Transverse colon (tissue), 4 donors: ENCODE measurements at regions not wholly inside any gene's neighbourhood (a gene's known extent, or its start where the extent isn't known, plus 50 kb on each side); places are given as distances from the start of the nearest gene placed in this dataset.

ENCODE experiments used
- DNase-seq: peaks from one replicate; pipeline ENCODE4 v3.0.0-alpha.2; 2019
- H3K27ac ChIP-seq, 4 donors: fragments of 200-600 bp; sonication (generic); 2 replicates each; pipeline ENCODE4 v1.5.1; 2016 to 2018; ENCODE audit warnings: inconsistent platforms in 4 of 4
- H3K27me3 ChIP-seq: fragments of 200-600 bp; sonication (generic); 2 replicates; pipeline ENCODE4 v1.5.1; 2017; ENCODE audit warnings: inconsistent platforms
- H3K36me3 ChIP-seq, 4 donors: fragments of 200-600 bp; sonication (generic); 2 replicates each; pipeline ENCODE4 v1.5.1; 2017 to 2019; ENCODE audit warnings: inconsistent platforms in 4 of 4
- H3K4me1 ChIP-seq, 4 donors: fragments of 200-600 bp; sonication (generic); 2 replicates each; pipeline ENCODE4 v1.5.1; 2017 to 2020; ENCODE audit warnings: inconsistent platforms in 4 of 4
- H3K4me3 ChIP-seq, 4 donors: fragments of 200-600 bp; sonication (generic); 1 replicate in 1 of 4; 2 replicates in 3 of 4; pipeline versions ENCODE4 v1.5.1 to v1.6.1; 2017 to 2019; ENCODE audit warnings: inconsistent platforms in 4 of 4
- H3K9me3 ChIP-seq, 2 donors: fragments of 200-600 bp; sonication (generic); 2 replicates each; pipeline ENCODE4 v1.5.1; 2017 to 2019; ENCODE audit warnings: inconsistent platforms in 2 of 2
- EP300 ChIP-seq: sonication (generic); formaldehyde crosslinking; IDR thresholded peaks from one replicate; pipeline ENCODE4 v1.6.1; 2017; ENCODE audit warnings: antibody characterized with exemption, low read depth
- POLR2A ChIP-seq: fragments of 450-650 bp; IDR thresholded peaks from one replicate; pipeline ENCODE4 v1.6.1; 2016; ENCODE audit warnings: antibody characterized with exemption, mild to moderate bottlenecking, moderate library complexity
- POLR2AphosphoS5 ChIP-seq, 3 donors: sonication (generic); formaldehyde crosslinking; IDR thresholded peaks; one replicate each; pipeline ENCODE4 v1.6.1; 2016; ENCODE audit warnings: antibody characterized with exemption in 3 of 3
- WGBS, 2 donors: methylation state at CpG; one replicate each; pipeline ENCODE4 v1.1.5; 2018; ENCODE audit warnings: low coverage in 1 of 2; 5-methylcytosine and 5-hydroxymethylcytosine counted together
- in situ Hi-C, 4 donors: fragments of 200-750 bp; cut with MboI; loops; one replicate each; pipeline versions ENCODE4 v1.15.0 to v1.15.1; 2017; ENCODE audit warnings: low sequenced_read_pairs in 3 of 4, low pct_ligation_motif_present in 1 of 4, low pct_unique_long_range_greater_than_20kb in 1 of 4
- intact Hi-C: fragments of 100-400 bp; cut with DNase I; formaldehyde crosslinking; loops from one replicate; pipeline ENCODE4 v1.15.1; 2023; ENCODE audit warnings: low total_unique reads
- TF ChIP-seq, protein P1 (sequence below), 5 experiments: fragments of 200-600 bp in 3 of 5; fragments of 450-650 bp in 2 of 5; sonication (generic) in 3 of 5; IDR thresholded peaks; 1 replicate in 2 of 5; 2 replicates in 3 of 5; pipeline ENCODE4 v1.5.1; 2016 to 2017; ENCODE audit warnings: antibody characterized with exemption in 5 of 5, inconsistent platforms in 3 of 5, mild to moderate bottlenecking in 2 of 5, moderate library complexity in 1 of 5

DNA sequence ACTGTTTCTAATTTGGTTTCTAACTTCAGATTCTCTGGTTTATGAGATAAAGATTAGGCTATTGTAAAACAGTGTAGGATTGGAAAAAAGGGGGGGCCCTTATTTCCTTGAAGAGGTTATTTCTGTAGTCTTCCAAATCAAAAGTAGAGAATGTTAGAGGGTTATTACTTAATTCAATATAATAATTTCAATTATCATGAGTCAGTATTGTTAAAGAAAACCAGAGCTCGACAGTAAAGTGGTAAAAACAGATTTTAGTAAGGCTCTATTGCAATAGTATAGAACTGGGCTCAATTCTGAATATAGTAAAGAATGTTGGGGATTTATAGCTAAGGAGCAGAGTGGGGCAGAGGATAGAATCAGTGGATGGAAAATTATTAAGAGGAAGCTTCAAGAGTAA lies 140.0 kb downstream of the TANC2 start:
- H3K27me3 ChIP-seq: no peaks in the 10 kb centered on the region
- H3K27ac ChIP-seq: no peak overlapping the region
- 60 to 82% methylated on average over 1 of the region's 1 CpG for WGBS, 2 donors
- DNase-seq: no peak
- intact Hi-C loops (no loop called here), in situ Hi-C loops (loop anchor here in 1 of 4 donors (25.0 kb wide), 1 partner anchor 106 kb away; no protein-coding TSS in a partner anchor)
- no peaks in the 10 kb centered on the region for H3K4me1 ChIP-seq
- H3K36me3 ChIP-seq: no peaks in the 10 kb centered on the region
- no peaks in the 10 kb centered on the region for H3K9me3 ChIP-seq
- no peak overlapping the region for H3K4me3 ChIP-seq
- TF ChIP-seq POLR2A: no peak

DNA sequence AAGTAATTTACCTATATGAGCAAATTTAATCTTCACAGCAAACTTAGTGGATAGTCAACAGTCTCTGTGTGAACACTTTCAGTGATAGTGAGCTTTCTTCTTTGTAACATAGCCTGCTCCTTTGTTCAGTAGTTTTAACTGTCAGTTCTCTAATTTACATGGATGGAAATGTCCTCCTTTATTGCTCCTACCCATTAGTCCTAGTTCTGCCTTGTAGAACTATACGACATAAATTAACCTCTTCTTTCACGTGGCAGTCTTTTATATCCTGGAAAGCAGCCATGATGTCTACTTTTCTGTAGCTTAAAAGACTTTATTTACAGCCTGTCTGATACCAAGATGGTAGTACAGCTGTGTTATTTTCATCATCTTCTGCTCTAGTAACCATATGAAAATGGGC lies 143.6 kb downstream of the TANC2 start:
- Histone ChIP-seq H3K4me3 (no peak overlapping the region), H3K36me3 (no peaks in the 10 kb centered on the region), H3K27ac (no peak overlapping the region), H3K27me3 (no peaks in the 10 kb centered on the region), H3K4me1 (no peaks in the 10 kb centered on the region), H3K9me3 (no peaks in the 10 kb centered on the region)
- TF ChIP-seq, protein P1, sequence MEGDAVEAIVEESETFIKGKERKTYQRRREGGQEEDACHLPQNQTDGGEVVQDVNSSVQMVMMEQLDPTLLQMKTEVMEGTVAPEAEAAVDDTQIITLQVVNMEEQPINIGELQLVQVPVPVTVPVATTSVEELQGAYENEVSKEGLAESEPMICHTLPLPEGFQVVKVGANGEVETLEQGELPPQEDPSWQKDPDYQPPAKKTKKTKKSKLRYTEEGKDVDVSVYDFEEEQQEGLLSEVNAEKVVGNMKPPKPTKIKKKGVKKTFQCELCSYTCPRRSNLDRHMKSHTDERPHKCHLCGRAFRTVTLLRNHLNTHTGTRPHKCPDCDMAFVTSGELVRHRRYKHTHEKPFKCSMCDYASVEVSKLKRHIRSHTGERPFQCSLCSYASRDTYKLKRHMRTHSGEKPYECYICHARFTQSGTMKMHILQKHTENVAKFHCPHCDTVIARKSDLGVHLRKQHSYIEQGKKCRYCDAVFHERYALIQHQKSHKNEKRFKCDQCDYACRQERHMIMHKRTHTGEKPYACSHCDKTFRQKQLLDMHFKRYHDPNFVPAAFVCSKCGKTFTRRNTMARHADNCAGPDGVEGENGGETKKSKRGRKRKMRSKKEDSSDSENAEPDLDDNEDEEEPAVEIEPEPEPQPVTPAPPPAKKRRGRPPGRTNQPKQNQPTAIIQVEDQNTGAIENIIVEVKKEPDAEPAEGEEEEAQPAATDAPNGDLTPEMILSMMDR (IDR thresholded peaks at IDR 0.05): no peak
- no peak for TF ChIP-seq POLR2AphosphoS5 (IDR thresholded peaks at IDR 0.05)
- TF ChIP-seq POLR2A: no peak
- no peak for TF ChIP-seq EP300
- in situ Hi-C loops (loop anchor here in 1 of 4 donors (25.0 kb wide), 1 partner anchor 103 kb away; no protein-coding TSS in a partner anchor), intact Hi-C loops (no loop called here)
- DNase-seq: no peak
- WGBS, 2 donors: 55 to 80% methylated on average over 1 to 2 of the region's 2 CpGs

DNA sequence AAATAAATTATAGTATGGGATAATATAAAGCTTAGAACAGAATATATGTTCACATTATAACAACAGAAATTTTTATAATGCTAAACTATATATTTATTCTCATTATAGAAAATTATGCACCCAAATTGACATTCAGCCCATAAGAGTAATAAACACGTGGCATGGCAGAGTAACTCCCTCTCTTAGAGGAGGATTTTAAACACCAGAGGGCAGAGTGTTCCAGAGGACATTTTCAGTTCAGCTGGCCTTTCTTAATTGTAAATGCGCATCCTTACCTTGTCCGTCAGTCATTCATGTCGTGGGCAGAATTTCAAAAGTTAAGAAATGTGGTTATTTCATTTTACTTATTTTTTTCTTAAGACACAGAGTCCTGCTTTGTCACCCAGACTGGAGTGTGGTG lies 147.1 kb downstream of the TANC2 start:
- no peak for DNase-seq
- Histone ChIP-seq H3K4me1 (no peaks in the 10 kb centered on the region), H3K4me3 (no peak overlapping the region), H3K36me3 (no peaks in the 10 kb centered on the region), H3K9me3 (no peaks in the 10 kb centered on the region), H3K27me3 (no peaks in the 10 kb centered on the region), H3K27ac (no peak overlapping the region)
- intact Hi-C loops (no loop called here), in situ Hi-C loops (loop anchor here in 1 of 4 donors (25.0 kb wide), 1 partner anchor 99 kb away; no protein-coding TSS in a partner anchor)
- 76 to 84% methylated on average over 4 of the region's 4 CpGs for WGBS, 2 donors
- no peak for TF ChIP-seq POLR2AphosphoS5 (IDR thresholded peaks at IDR 0.05)
- TF ChIP-seq, protein P1 (IDR thresholded peaks at IDR 0.05): peak in 2 of 5 experiments; percentile 14 to 26

DNA sequence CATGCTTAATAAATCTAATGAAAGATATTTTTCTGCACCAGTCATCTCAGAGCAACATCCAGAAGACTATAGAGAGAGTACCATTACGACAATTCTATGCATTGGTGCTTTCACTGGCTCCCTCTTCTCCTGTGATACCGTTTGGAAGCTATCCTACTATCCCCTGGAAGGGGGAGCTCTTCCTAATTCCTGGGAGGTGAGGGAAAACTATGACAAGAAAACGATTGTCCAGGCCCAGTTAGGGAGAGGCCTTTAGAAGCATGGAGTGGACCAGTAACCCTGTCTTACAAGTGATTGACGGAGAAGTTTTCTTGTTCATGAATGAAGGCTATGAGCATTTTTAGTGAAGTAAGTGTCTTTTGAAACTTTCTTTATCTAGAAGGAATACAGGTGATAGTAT lies 150.2 kb downstream of the TANC2 start:
- WGBS, 2 donors: 63 to 69% methylated on average over 4 of the region's 4 CpGs
- no peaks in the 10 kb centered on the region for H3K27me3 ChIP-seq
- H3K4me1 ChIP-seq: no peaks in the 10 kb centered on the region
- in situ Hi-C loops (loop anchor here in 1 of 4 donors (25.0 kb wide), 1 partner anchor 96 kb away; no protein-coding TSS in a partner anchor), intact Hi-C loops (no loop called here)
- no peak overlapping the region for H3K27ac ChIP-seq
- no peaks in the 10 kb centered on the region for H3K9me3 ChIP-seq
- no peaks in the 10 kb centered on the region for H3K36me3 ChIP-seq
- DNase-seq: no peak
- no peak overlapping the region for H3K4me3 ChIP-seq
- TF ChIP-seq EP300: no peak
- TF ChIP-seq, protein P1 (IDR thresholded peaks at IDR 0.05): no peak
- TF ChIP-seq POLR2AphosphoS5 (IDR thresholded peaks at IDR 0.05): no peak
- no peak for TF ChIP-seq POLR2A
